GM18511 (cell line): ENCODE measurements at regions not wholly inside any gene's neighbourhood (a gene's known extent, or its start where the extent isn't known, plus 50 kb on each side); places are given as distances from the start of the nearest gene placed in this dataset.
"Not testable (repeated sequence)": the region's sequence is repeated elsewhere in the genome, so short reads cannot be mapped to it uniquely, and the experiment has no call there.

Experiments used
- ATAC-seq: cut with Tn5 transposase; IDR thresholded peaks from one replicate; pipeline ENCODE4 v1.9.1; 2021; ENCODE audit warnings: mild to moderate bottlenecking, moderate library complexity; ENCODE audit not compliant: unreplicated experiment

- ATAC-seq = not testable (repeated sequence)
Observed at GRCh38 chr16:10272250-10272854, 90.1 kb upstream of the GRIN2A start.

GRCh38 chr16:10275214-10275996 lies 93.2 kb upstream of the GRIN2A start:
- peak; percentile 87 for ATAC-seq

GRCh38 chr16:10277597-10277996 lies 95.4 kb upstream of the GRIN2A start:
- ATAC-seq = no peak

GRCh38 chr16:10280262-10281170 lies 98.3 kb upstream of the GRIN2A start:
- ATAC-seq = no peak

- no peak for ATAC-seq
Observed at GRCh38 chr16:10282367-10282766, 100.1 kb upstream of the GRIN2A start.

- not testable (repeated sequence) for ATAC-seq
Observed at GRCh38 chr16:10283246-10283645, 101.0 kb upstream of the GRIN2A start.

- not testable (repeated sequence) for ATAC-seq
Observed at GRCh38 chr16:10290467-10291105, 95.3 kb upstream of the ATF7IP2 start.

GRCh38 chr16:10292197-10292596 lies 93.7 kb upstream of the ATF7IP2 start:
- not testable (repeated sequence) for ATAC-seq

GRCh38 chr16:10292976-10293375 lies 92.9 kb upstream of the ATF7IP2 start:
- ATAC-seq = not testable (repeated sequence)

GRCh38 chr16:10294153-10294552 lies 91.7 kb upstream of the ATF7IP2 start:
- ATAC-seq = not testable (repeated sequence)

GRCh38 chr16:10296956-10297340 lies 88.9 kb upstream of the ATF7IP2 start:
- ATAC-seq = peak; percentile 33

GRCh38 chr16:10297341-10298006 lies 88.4 kb upstream of the ATF7IP2 start:
- peak; percentile 99 for ATAC-seq

- ATAC-seq = no peak
Observed at GRCh38 chr16:10300905-10301304, 85.0 kb upstream of the ATF7IP2 start.

- not testable (repeated sequence) for ATAC-seq
Observed at GRCh38 chr16:10301547-10301946, 84.3 kb upstream of the ATF7IP2 start.

GRCh38 chr16:10305912-10306311 lies 79.9 kb upstream of the ATF7IP2 start:
- ATAC-seq = no peak

GRCh38 chr16:10308305-10309193 lies 77.3 kb upstream of the ATF7IP2 start:
- no peak for ATAC-seq

- no peak for ATAC-seq
Observed at GRCh38 chr16:10309271-10309932, 76.5 kb upstream of the ATF7IP2 start.

GRCh38 chr16:10312008-10312407 lies 73.9 kb upstream of the ATF7IP2 start:
- no peak for ATAC-seq
